Neutrophil (primary cell): ENCODE measurements at regions not wholly inside any gene's neighbourhood (a gene's known extent, or its start where the extent isn't known, plus 50 kb on each side); places are given as distances from the start of the nearest gene placed in this dataset.

Source experiments
- H3K27ac ChIP-seq: fragments of 200-600 bp; sonication (generic); 2 replicates; pipeline ENCODE4 v1.5.1; 2016; ENCODE audit warnings: mild to moderate bottlenecking, moderate library complexity
- H3K27me3 ChIP-seq: fragments of 200-600 bp; sonication (generic); 2 replicates; pipeline ENCODE4 v1.6.0; 2016; ENCODE audit warnings: mild to moderate bottlenecking
- H3K36me3 ChIP-seq: fragments of 200-600 bp; sonication (generic); 2 replicates; pipeline ENCODE4 v1.5.1; 2017
- H3K4me1 ChIP-seq, 2 experiments: fragments of 200-600 bp in 1 of 2; sonication (generic) in 1 of 2; 1 replicate in 1 of 2; 2 replicates in 1 of 2; pipeline versions ENCODE4 v1.5.1 to v1.6.1; 2013 to 2016; ENCODE audit warnings: low read depth in 1 of 2, low read length in 1 of 2, mild to moderate bottlenecking in 1 of 2, moderate library complexity in 1 of 2; ENCODE audit not compliant: control insufficient read depth in 1 of 2, insufficient read depth in 1 of 2
- H3K4me3 ChIP-seq, 2 experiments: fragments of 200-600 bp in 1 of 2; sonication (generic) in 1 of 2; 1 replicate in 1 of 2; 2 replicates in 1 of 2; pipeline ENCODE4 v1.5.1; 2013 to 2016; ENCODE audit warnings: low read depth in 1 of 2, low read length in 1 of 2, mild to moderate bottlenecking in 1 of 2, moderate library complexity in 1 of 2
- H3K9me3 ChIP-seq: fragments of 200-600 bp; sonication (generic); 2 replicates; pipeline ENCODE4 v1.5.1; 2016
- TF ChIP-seq, protein P1 (sequence below): fragments of 200-600 bp; sonication (generic); IDR thresholded peaks from 2 replicates; pipeline ENCODE4 v1.5.1; 2016; ENCODE audit warnings: antibody characterized with exemption

DNA sequence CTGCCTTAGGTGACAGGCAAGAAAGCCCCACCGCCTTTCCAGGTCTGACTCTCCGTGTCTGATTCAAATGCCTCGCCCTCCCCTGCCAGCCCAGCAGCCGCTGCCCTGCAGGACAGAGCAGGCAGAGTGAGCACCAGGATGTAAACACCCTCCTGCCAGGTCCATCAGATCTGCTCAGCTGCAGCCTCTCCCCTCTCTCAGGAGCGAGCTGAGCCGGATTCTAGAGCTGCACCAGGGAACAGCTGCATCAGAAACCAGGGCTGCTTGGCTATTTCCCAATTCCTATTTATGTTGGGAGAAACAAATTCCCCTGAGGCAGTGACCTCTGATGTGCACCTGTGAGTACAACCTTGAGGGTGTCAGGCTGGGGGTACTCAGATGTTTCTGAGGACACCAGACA, 121.5 kb upstream of the ZMIZ1 start:
- H3K36me3 ChIP-seq = no peaks in the 10 kb centered on the region
- H3K4me1 ChIP-seq = no peaks in the 10 kb centered on the region
- H3K27ac ChIP-seq = no peak overlapping the region
- H3K27me3 ChIP-seq = no peaks in the 10 kb centered on the region
- no peak overlapping the region for H3K4me3 ChIP-seq
- H3K9me3 ChIP-seq = no peaks in the 10 kb centered on the region
- TF ChIP-seq, protein P1, sequence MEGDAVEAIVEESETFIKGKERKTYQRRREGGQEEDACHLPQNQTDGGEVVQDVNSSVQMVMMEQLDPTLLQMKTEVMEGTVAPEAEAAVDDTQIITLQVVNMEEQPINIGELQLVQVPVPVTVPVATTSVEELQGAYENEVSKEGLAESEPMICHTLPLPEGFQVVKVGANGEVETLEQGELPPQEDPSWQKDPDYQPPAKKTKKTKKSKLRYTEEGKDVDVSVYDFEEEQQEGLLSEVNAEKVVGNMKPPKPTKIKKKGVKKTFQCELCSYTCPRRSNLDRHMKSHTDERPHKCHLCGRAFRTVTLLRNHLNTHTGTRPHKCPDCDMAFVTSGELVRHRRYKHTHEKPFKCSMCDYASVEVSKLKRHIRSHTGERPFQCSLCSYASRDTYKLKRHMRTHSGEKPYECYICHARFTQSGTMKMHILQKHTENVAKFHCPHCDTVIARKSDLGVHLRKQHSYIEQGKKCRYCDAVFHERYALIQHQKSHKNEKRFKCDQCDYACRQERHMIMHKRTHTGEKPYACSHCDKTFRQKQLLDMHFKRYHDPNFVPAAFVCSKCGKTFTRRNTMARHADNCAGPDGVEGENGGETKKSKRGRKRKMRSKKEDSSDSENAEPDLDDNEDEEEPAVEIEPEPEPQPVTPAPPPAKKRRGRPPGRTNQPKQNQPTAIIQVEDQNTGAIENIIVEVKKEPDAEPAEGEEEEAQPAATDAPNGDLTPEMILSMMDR = no peak

DNA sequence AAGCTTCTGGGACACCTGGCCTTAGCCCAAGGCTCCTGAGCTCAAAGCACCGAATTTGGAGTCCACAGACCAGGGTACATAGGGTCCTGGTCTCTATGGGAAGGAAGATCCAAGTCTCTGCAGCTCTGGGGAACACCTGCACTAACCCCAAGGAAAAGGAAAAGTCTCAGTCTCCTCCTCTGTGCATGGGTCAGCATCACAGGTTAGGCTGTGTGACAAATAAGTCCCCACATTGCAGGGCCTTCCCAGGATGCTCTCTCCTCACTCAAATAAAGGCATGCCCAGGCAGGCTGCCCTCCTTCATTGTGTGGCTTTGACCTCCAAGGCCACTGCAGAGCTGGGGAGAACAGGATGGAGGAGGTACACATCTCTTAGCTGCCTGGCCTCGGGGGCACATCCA, 121.0 kb upstream of the ZMIZ1 start:
- no peaks in the 10 kb centered on the region for H3K4me1 ChIP-seq
- H3K9me3 ChIP-seq = no peaks in the 10 kb centered on the region
- TF ChIP-seq, protein P1 = no peak
- no peak overlapping the region for H3K27ac ChIP-seq
- H3K27me3 ChIP-seq = no peaks in the 10 kb centered on the region
- no peak overlapping the region for H3K4me3 ChIP-seq
- H3K36me3 ChIP-seq = no peaks in the 10 kb centered on the region

DNA sequence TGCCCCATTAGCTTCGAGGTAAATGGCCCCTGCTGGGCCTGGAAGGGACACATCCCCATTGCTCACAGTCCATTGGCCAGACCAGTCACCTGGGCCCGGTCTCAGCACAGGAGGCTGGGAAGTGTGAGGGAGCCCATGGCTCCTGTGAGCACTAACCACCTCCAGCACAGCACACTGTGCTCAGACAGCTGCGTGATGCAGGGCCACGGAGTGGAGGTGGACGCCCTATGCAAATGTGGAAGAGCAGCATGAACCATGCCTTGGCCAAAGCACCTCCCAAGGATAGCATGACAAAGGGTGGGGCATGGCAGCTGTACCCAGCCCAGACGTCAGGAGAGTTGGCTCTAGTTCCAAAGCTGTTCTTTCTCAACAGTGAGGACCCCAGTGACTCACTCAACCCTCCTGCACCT, 120.1 kb upstream of the ZMIZ1 start:
- TF ChIP-seq, protein P1 = no peak
- no peak overlapping the region for H3K4me3 ChIP-seq
- no peaks in the 10 kb centered on the region for H3K27me3 ChIP-seq
- no peaks in the 10 kb centered on the region for H3K36me3 ChIP-seq
- no peaks in the 10 kb centered on the region for H3K9me3 ChIP-seq
- H3K27ac ChIP-seq = no peak overlapping the region
- H3K4me1 ChIP-seq = no peaks in the 10 kb centered on the region

DNA sequence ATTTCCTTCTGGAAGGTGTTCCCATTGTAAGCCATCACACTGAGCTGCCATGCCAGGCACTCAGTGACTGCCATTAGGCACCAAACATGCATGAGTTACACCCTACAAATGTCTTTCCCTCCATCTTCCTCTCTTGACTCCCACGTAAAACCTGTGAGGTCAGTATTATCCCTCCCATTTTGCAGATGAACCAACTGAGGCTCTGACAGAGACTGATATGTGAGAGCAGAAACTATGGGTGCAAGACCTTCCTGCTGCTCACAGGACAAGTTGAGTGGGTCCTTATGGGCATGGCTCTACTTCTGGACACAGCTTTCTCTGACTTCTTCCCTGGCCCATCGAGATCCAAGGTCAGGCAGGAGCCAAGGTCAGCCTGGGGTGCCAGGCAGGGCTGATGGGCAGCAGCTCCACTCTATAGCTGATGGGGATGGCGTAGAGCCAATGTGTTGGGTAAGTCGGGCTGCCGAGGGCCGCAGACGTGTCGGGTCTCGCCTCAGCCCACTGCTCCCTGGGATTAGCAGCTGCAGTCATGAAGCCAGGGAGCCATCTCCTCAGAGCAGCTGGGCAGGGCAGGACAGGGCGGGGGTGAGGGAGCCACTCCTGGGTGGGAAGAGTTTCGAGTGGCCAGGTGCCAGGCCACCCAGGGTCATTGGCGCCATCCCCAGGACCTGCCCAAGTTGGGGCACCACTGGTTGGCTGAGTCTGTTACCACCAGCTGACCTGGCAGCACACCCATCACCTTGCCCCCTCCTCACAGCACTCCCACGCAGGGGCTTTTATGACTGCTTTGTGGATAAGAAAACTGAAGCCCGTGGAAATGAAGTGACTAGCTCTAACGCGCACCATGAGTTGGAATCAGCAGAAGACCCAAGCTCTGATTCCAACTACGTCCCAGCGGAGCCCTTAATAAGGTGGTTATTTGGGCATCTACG, 117.8 kb upstream of the ZMIZ1 start:
- Histone ChIP-seq H3K27me3 (no peaks in the 10 kb centered on the region), H3K27ac (no peak overlapping the region), H3K9me3 (no peaks in the 10 kb centered on the region), H3K4me3 (no peak overlapping the region), H3K4me1 (no peaks in the 10 kb centered on the region), H3K36me3 (no peaks in the 10 kb centered on the region)
- TF ChIP-seq, protein P1 = no peak

DNA sequence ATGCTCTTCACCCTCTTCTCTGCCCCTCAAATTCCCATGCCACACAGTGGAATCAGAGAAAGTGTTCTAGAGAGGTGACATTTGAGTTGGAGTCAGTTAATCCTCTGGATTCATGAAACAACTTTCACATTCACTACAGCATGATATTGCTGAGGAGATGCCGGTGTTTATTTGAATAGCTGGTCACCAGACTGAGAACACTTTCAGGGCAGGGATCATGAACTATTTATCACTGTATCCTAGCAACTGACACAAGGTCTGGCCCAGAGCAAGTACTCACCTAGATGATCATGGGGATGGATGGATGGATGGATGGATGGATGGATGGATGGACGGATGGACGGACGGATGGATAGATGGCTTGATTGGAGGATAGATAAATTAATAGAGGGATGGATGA, 116.7 kb upstream of the ZMIZ1 start:
- Histone ChIP-seq H3K36me3 (no peaks in the 10 kb centered on the region), H3K27ac (no peak overlapping the region), H3K27me3 (no peaks in the 10 kb centered on the region), H3K4me1 (no peaks in the 10 kb centered on the region), H3K9me3 (no peaks in the 10 kb centered on the region), H3K4me3 (no peak overlapping the region)
- TF ChIP-seq, protein P1 = no peak
